HFF-Myc (cell line): ENCODE measurements at regions not wholly inside any gene's neighbourhood (a gene's known extent, or its start where the extent isn't known, plus 50 kb on each side); places are given as distances from the start of the nearest gene placed in this dataset.
"Not testable (repeated sequence)": the region's sequence is repeated elsewhere in the genome, so short reads cannot be mapped to it uniquely, and the experiment has no call there.

Experiments
- DNase-seq: peaks from one replicate; pipeline ENCODE4 v3.0.0-alpha.2; 2011; ENCODE audit warnings: low read depth; ENCODE audit errors: extremely low read depth
- H3K4me3 ChIP-seq: replicated peaks from 2 replicates; pipeline ENCODE4 v1.5.1; 2011; ENCODE audit warnings: low read depth, mild to moderate bottlenecking, control low read depth, low read length
- CTCF ChIP-seq: IDR thresholded peaks from 2 replicates; pipeline ENCODE4 v1.5.1; 2012; ENCODE audit warnings: mild to moderate bottlenecking, low read depth, low read length, control low read depth; ENCODE audit errors: missing control alignments

- DNase-seq: no peak
- no peak for TF ChIP-seq CTCF
Observed at GRCh38 chrX:50967736-50968135, 57.2 kb downstream of the BMP15 start.

GRCh38 chrX:50968871-50969635, 58.5 kb downstream of the BMP15 start:
- DNase-seq, H3K4me3 ChIP-seq: not testable (repeated sequence)

More at GRCh38 chrX:50967736-50968135, 57.2 kb downstream of the BMP15 start:
- H3K4me3 ChIP-seq: no peak overlapping the region

- TF ChIP-seq CTCF: no peak
- H3K4me3 ChIP-seq: no peak overlapping the region
- DNase-seq: no peak
Observed at GRCh38 chrX:50971395-50971794, 60.9 kb downstream of the BMP15 start.

- no peak for TF ChIP-seq CTCF
- DNase-seq: no peak
- no peak overlapping the region for H3K4me3 ChIP-seq
Observed at GRCh38 chrX:50973199-50973598, 62.7 kb downstream of the BMP15 start.

- no peak for TF ChIP-seq CTCF
- no peak overlapping the region for H3K4me3 ChIP-seq
Observed at GRCh38 chrX:50978920-50979682, 68.6 kb downstream of the BMP15 start.

GRCh38 chrX:50980251-50980650, 69.7 kb downstream of the BMP15 start:
- no peak overlapping the region for H3K4me3 ChIP-seq
- DNase-seq: no peak
- no peak for TF ChIP-seq CTCF

More at GRCh38 chrX:50978920-50979682, 68.6 kb downstream of the BMP15 start:
- DNase-seq: no peak

GRCh38 chrX:50988649-50989048, 78.1 kb downstream of the BMP15 start:
- peak; percentile 28 for TF ChIP-seq CTCF
- peak; percentile 1 for DNase-seq
- no peak overlapping the region for H3K4me3 ChIP-seq
